Activated T-cell treated with anti-CD3 and anti-CD28 coated beads, Interleukin-2, amount 50 U/mL, for 4 hours (primary cell): ENCODE measurements at regions not wholly inside any gene's neighbourhood (a gene's known extent, or its start where the extent isn't known, plus 50 kb on each side); places are given as distances from the start of the nearest gene placed in this dataset.
A peak's percentile ranks its signal among the peaks of the same experiment; 100 is the strongest.

Experiments
- ATAC-seq, 2 donors: fragments of 200-7000 bp; cut with Tn5 transposase; one replicate each; pipeline ENCODE4 v1.10.0; 2021
- DNase-seq: peaks from one replicate; pipeline ENCODE4 v3.0.0-alpha.2; 2020
- H3K27me3 Mint-ChIP-seq: one replicate; pipeline ENCODE4 v1.8.0; 2021; ENCODE audit warnings: low read depth, mixed read lengths
- H3K36me3 Mint-ChIP-seq: one replicate; pipeline ENCODE4 v1.8.0; 2022; ENCODE audit warnings: mixed read lengths; ENCODE audit not compliant: insufficient read depth
- H3K4me1 Mint-ChIP-seq: one replicate; pipeline ENCODE4 v1.8.0; 2021; ENCODE audit warnings: low read depth, mixed read lengths
- H3K4me3 Mint-ChIP-seq: one replicate; pipeline ENCODE4 v1.8.0; 2021; ENCODE audit warnings: mild to moderate bottlenecking, moderate library complexity, mixed read lengths
- H3K9me3 Mint-ChIP-seq: one replicate; pipeline ENCODE4 v1.8.0; 2021; ENCODE audit warnings: mixed read lengths

- Mint-ChIP-seq H3K27me3 (peaks cover 4% of the 10 kb centered on the region), H3K9me3 (peaks cover 4% of the 10 kb centered on the region), H3K4me1 (no peaks in the 10 kb centered on the region), H3K4me3 (no peak overlapping the region), H3K36me3 (no peaks in the 10 kb centered on the region)
- ATAC-seq (no peak), DNase-seq (no peak)
Measured at GRCh38 chr11:105458071-105458470, 151.8 kb upstream of the GRIA4 start.

- no peaks in the 10 kb centered on the region for H3K4me1 Mint-ChIP-seq
- DNase-seq (no peak), ATAC-seq (no peak)
- peaks cover 4% of the 10 kb centered on the region for H3K9me3 Mint-ChIP-seq
- H3K27me3 Mint-ChIP-seq: peaks cover 4% of the 10 kb centered on the region
- no peaks in the 10 kb centered on the region for H3K36me3 Mint-ChIP-seq
- H3K4me3 Mint-ChIP-seq: no peak overlapping the region
Measured at GRCh38 chr11:105456950-105457349, 152.9 kb upstream of the GRIA4 start.

GRCh38 chr11:105449100-105449734 is 160.7 kb upstream of the GRIA4 start:
- ATAC-seq: peak in 1 of 2 donors; percentile 7

GRCh38 chr11:105448703-105449079 is 161.2 kb upstream of the GRIA4 start:
- ATAC-seq: peak; percentile 25 to 37
- H3K27me3 Mint-ChIP-seq: no peaks in the 10 kb centered on the region
- no peaks in the 10 kb centered on the region for H3K4me1 Mint-ChIP-seq
- H3K4me3 Mint-ChIP-seq: no peak overlapping the region
- no peaks in the 10 kb centered on the region for H3K36me3 Mint-ChIP-seq
- peaks cover 19% of the 10 kb centered on the region for H3K9me3 Mint-ChIP-seq
- no peak for DNase-seq

More at GRCh38 chr11:105449100-105449734, 160.7 kb upstream of the GRIA4 start:
- Mint-ChIP-seq H3K27me3 (no peaks in the 10 kb centered on the region), H3K4me3 (no peak overlapping the region), H3K36me3 (no peaks in the 10 kb centered on the region), H3K4me1 (no peaks in the 10 kb centered on the region), H3K9me3 (peaks cover 16% of the 10 kb centered on the region)
- no peak for DNase-seq

- peak; percentile 35 to 40 for ATAC-seq
- no peaks in the 10 kb centered on the region for H3K36me3 Mint-ChIP-seq
- H3K27me3 Mint-ChIP-seq: no peaks in the 10 kb centered on the region
- DNase-seq: no peak
- H3K4me1 Mint-ChIP-seq: no peaks in the 10 kb centered on the region
- H3K4me3 Mint-ChIP-seq: no peak overlapping the region
- H3K9me3 Mint-ChIP-seq: peaks cover 19% of the 10 kb centered on the region
Measured at GRCh38 chr11:105447936-105448702, 161.8 kb upstream of the GRIA4 start.

GRCh38 chr11:105443623-105444022 is 166.2 kb upstream of the GRIA4 start:
- H3K4me1 Mint-ChIP-seq: no peaks in the 10 kb centered on the region
- no peak overlapping the region for H3K4me3 Mint-ChIP-seq
- ATAC-seq (no peak), DNase-seq (no peak)
- no peaks in the 10 kb centered on the region for H3K27me3 Mint-ChIP-seq
- no peaks in the 10 kb centered on the region for H3K36me3 Mint-ChIP-seq
- H3K9me3 Mint-ChIP-seq: peaks cover 19% of the 10 kb centered on the region

- Mint-ChIP-seq H3K27me3 (no peaks in the 10 kb centered on the region), H3K4me3 (no peak overlapping the region), H3K36me3 (no peaks in the 10 kb centered on the region), H3K4me1 (no peaks in the 10 kb centered on the region), H3K9me3 (no peaks in the 10 kb centered on the region)
- no peak for ATAC-seq
- no peak for DNase-seq
Measured at GRCh38 chr11:105432241-105432995, 177.5 kb upstream of the GRIA4 start.

- Mint-ChIP-seq H3K36me3 (no peaks in the 10 kb centered on the region), H3K4me1 (no peaks in the 10 kb centered on the region), H3K4me3 (no peak overlapping the region), H3K9me3 (no peaks in the 10 kb centered on the region), H3K27me3 (no peaks in the 10 kb centered on the region)
- no peak for DNase-seq
- ATAC-seq: no peak
Measured at GRCh38 chr11:105429096-105429910, 180.6 kb upstream of the GRIA4 start.

- ATAC-seq (no peak), DNase-seq (no peak)
- H3K4me1 Mint-ChIP-seq: no peaks in the 10 kb centered on the region
- H3K9me3 Mint-ChIP-seq: no peaks in the 10 kb centered on the region
- no peak overlapping the region for H3K4me3 Mint-ChIP-seq
- no peaks in the 10 kb centered on the region for H3K36me3 Mint-ChIP-seq
- H3K27me3 Mint-ChIP-seq: no peaks in the 10 kb centered on the region
Measured at GRCh38 chr11:105407101-105407500, 202.8 kb upstream of the GRIA4 start.

GRCh38 chr11:105401269-105401809 is 208.5 kb upstream of the GRIA4 start:
- Mint-ChIP-seq H3K9me3 (no peaks in the 10 kb centered on the region), H3K36me3 (no peaks in the 10 kb centered on the region), H3K4me3 (no peak overlapping the region), H3K4me1 (no peaks in the 10 kb centered on the region), H3K27me3 (peaks cover 6% of the 10 kb centered on the region)
- ATAC-seq (no peak), DNase-seq (no peak)

GRCh38 chr11:105399511-105399910 is 210.4 kb upstream of the GRIA4 start:
- peaks cover 8% of the 10 kb centered on the region for H3K27me3 Mint-ChIP-seq
- H3K36me3 Mint-ChIP-seq: no peaks in the 10 kb centered on the region
- no peak overlapping the region for H3K4me3 Mint-ChIP-seq
- DNase-seq: no peak
- H3K4me1 Mint-ChIP-seq: no peaks in the 10 kb centered on the region
- no peaks in the 10 kb centered on the region for H3K9me3 Mint-ChIP-seq
- no peak for ATAC-seq

- ATAC-seq: no peak
- Mint-ChIP-seq H3K36me3 (no peaks in the 10 kb centered on the region), H3K9me3 (no peaks in the 10 kb centered on the region), H3K4me1 (no peaks in the 10 kb centered on the region), H3K4me3 (no peak overlapping the region), H3K27me3 (peaks cover 8% of the 10 kb centered on the region)
- DNase-seq: no peak
Measured at GRCh38 chr11:105398636-105399035, 211.2 kb upstream of the GRIA4 start.

- Mint-ChIP-seq H3K27me3 (peaks cover 3% of the 10 kb centered on the region), H3K36me3 (no peaks in the 10 kb centered on the region)
Measured at GRCh38 chr11:105393326-105393725, 216.5 kb upstream of the GRIA4 start.

GRCh38 chr11:105392556-105392955 is 217.3 kb upstream of the GRIA4 start:
- no peaks in the 10 kb centered on the region for H3K9me3 Mint-ChIP-seq

More at GRCh38 chr11:105393326-105393725, 216.5 kb upstream of the GRIA4 start:
- Mint-ChIP-seq H3K4me3 (no peak overlapping the region), H3K4me1 (no peaks in the 10 kb centered on the region), H3K9me3 (no peaks in the 10 kb centered on the region)
- no peak for ATAC-seq
- DNase-seq: no peak

More at GRCh38 chr11:105392556-105392955, 217.3 kb upstream of the GRIA4 start:
- ATAC-seq: no peak
- Mint-ChIP-seq H3K36me3 (no peaks in the 10 kb centered on the region), H3K4me1 (no peaks in the 10 kb centered on the region), H3K4me3 (no peak overlapping the region), H3K27me3 (peaks cover 2% of the 10 kb centered on the region)
- DNase-seq: no peak
